Left hindlimb (tissue), 1 donor: ENCODE measurements at regions not wholly inside any gene's neighbourhood (a gene's known extent, or its start where the extent isn't known, plus 50 kb on each side); places are given as distances from the start of the nearest gene placed in this dataset.

Source experiments
- DNase-seq: peaks from one replicate; pipeline ENCODE4 v3.0.0-alpha.2; 2018

DNA sequence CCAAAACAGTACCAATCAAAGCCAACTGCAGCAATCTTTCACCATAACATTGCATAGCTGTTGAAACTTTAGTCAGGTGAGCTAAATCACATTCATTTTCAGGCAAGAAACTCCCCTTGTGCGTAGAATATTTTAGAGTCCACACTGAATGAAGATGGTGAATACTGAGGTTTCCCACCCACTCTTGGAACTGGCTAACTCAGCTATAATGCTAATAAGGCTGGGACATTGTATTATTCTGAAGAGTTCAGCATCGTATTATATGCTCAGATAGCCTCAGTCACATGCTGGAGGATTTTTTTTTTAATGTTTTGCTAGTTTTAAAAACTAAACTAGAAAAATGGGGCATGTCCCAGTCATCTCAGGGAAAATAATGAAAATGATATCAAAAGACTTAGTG is 352.3 kb upstream of the FMN2 start:
- no peak for DNase-seq

DNA sequence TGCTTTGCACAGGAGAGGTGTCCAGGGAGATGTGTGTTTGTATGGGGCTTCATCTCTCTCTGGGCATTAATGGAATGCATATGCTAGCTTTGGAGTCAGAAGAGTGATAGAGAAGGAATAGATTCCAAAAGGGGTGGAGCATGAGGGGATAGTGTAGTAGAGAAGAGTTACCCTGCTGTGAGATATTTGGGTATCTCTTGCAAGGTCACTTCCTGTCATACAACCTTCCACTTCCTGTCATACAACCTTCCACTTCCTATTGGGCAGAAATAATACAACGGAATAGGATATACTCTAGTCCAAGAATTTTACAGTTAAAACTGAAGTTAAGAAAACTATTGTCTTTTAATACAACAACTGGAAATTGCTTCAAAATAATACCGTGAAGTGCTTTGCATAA is 351.8 kb upstream of the FMN2 start:
- no peak for DNase-seq

DNA sequence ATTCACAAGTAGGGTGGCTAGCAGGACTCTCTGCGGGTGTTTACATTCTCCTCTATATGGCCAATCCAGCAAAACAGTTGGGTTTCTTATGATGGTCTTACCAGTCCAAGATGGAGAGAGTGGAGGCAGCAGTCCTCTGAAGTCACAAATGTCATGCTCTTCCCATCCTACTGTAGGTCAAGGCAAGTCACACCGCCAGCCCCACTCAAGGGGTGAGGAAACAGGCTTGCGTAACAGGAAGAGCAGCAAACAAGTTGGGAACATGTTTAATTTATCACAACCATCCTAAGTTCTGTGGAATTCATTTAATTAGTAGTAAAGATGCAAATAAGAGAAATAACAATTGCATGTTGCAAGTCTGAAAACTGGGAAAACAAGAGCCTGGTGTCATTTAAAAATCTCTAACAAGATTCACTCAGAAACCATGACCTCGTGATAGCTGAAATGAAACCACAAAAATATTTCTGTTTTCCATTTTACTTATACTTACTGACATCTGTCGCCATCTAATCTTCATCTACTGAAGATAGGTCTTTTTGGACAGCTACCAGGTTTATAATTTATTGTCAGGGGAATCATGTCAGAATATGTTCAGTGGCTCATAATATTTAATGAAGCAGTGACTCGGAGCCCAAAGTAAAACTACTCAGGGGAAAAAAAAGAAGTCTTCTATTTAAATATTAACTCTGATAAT is 349.1 kb upstream of the FMN2 start:
- no peak for DNase-seq

DNA sequence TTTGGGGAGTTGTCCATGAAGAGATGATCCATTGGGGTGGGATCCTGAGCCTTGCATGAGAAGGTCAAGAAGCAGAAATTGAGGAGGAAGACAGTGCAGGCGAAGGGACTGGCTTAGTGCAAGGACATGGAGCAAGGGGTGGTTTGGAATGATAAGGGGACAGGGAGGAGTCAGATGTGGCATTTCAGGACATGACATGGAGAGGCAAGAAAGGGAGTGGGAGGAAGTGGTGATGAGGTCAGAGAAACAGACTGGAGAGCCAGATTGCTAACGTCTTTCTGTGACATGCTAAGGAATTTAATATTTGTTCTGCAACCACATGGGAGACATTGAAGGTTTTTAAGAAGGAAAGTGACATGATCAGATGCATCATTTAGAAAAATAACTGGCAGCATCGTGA is 346.8 kb upstream of the FMN2 start:
- DNase-seq = no peak

DNA sequence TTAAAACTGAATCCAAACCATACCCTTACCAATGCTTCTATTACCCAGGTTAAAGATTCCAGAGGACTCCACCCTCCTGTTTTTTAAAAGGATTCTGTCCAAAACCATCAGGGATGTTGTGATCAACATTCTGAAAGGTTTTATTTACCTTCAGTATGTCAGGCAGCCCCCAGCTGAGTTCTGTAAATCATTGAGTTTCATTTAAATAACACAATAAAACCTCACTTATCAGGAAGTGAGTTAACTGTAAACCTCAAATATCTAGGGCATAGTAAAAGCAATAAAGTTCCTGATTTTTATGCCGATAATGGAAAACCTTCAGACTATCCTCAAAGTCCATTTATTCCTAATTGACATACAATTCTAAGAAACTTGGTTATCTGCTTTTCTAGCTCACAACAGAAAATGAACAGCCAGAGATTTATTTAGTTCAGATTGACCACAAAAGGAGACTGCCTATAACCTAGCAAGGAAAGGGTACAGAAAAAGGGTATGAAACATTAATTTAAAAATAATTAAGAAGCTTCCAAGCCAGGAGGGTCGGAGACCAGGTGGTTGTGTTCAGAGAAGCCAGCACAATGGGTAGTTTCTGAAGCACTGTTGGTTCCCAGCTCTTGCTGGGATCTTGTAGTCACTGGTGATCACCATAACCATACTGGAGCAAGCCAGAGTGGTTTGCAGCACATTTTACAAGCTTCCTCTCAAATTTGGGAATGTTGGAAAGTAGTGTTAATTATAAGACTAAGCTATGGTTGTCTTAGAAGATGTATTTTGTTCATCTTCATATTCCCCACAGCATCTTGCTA is 336.4 kb upstream of the FMN2 start:
- no peak for DNase-seq

DNA sequence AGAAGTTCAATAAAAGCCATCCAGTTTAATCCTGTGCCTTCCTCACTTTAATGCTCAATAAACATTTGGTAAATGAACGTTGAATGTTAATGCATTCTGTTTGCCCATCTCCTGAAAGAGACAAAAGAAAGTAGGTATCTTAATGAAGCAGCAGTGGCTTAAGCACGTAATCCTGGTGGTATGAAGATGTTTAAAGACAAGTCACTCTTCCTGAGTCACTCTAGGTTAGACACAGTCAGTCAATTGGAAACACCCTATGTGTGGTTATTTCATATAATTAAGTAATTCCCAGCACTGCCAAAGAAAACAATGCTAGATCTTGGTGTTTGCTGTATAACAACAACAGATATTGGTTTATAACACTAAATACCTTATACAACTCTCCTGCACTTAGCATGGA is 334.0 kb upstream of the FMN2 start:
- no peak for DNase-seq

DNA sequence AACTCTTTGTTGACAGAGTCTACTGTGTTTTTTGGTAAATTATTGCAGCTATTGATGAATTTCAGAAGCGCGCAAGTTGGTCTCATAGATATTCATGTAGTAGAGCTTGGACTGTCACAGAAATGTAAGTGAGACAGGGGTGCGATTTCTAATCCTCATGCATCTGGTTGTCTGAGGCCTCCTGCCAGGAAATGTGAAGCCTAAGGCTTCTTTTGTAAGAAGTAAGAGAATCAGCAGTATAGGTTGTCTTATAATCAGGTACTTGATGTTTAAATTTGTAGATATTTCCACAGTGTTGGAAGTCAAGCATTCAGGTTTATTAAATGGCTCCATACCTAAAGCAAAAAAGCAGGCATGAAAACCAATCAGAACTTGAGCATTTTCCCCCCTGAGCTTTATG is 332.9 kb upstream of the FMN2 start:
- DNase-seq = no peak

DNA sequence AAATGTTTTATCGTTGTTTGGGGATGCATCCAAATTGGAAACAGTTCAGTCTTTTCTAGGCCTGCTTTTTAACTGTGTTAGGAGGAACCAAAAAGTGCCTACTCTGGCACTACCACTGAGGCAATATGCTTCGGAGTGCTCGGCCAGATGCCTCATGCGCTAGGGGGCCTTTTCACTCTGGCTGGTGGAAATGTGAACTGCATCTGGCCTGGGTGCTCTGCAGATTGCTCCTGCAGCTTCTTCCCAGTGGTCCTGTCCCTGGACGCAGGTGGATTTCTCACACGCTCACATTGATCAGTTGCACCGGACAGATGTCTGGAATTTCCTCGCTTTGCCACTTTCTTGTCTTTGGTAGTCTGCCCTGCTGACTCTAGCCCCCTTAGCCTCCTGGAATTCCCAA is 330.2 kb upstream of the FMN2 start:
- no peak for DNase-seq

DNA sequence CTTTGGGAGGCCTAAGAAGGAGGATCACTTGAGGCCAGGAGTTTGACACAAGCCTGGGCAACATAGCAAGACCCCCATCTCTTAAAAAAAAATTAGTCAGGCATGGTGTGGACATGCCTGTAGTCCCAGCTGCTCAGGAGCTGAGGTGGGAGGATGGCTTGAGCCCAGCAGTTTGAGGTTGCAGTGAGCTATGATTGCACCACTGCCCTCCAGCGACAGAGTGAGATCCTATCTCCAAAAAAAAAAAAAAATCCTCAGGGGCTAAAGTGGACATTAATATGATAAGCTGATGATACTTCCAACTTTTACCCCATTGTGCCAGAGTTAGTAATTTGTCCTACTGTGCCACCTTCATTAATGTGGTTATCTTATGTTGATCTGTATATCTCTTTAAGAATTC is 327.8 kb upstream of the FMN2 start:
- DNase-seq = no peak

DNA sequence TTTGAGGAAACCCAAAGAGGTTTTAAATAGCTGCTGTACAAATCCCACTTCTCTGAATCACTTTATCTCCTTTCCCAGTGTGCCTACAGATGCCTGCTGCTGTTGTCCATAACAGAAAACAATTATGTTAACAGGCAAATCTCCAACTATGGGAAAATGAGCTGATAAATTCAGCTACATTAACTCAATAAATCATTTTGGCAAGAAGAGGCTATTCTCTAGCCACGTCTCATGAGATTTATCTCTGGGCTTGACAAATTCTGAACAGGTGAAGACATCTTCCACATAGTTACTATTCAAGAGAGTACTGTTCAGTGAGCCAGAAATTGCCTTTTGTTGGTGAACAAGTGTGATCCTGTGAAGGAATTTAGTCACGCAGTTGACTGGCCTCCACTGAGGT is 327.1 kb upstream of the FMN2 start:
- DNase-seq = no peak

DNA sequence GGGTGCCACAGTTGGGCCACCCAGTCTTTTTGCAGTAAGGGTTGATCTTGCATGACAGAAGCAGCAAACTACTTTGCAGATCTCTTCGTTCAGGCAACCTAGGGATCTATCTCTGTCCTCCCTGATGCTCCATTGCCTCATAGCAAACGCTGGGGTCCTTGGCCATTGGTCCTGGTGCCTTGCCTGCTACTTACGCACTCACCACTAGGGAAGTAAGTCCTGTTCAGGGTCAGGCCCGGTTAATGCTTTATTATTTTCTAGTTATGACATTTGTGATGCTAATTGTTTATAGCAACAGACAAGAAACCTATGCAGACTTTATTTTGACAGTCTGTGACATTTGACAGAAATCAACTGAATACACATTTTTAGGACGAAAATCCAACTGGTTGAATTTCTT is 326.5 kb upstream of the FMN2 start:
- DNase-seq = no peak

DNA sequence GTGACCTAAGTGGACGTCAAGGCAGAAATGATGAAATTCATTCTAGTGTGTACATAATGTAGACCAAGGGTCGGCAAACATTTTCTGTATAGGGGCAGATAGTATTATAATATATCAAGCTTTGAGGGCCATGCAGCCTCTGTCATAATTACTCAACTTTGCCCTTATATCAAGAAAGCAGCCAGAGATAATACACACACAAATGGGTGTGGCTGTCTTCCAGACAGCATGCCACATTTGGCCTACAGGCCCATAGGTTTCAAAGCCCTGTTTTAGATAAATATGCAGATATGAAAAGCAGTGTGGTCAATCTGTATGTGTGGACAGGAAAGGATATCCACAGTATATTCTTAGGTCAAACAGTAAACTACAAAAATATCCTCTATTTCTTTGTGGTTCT is 320.1 kb upstream of the FMN2 start:
- no peak for DNase-seq

DNA sequence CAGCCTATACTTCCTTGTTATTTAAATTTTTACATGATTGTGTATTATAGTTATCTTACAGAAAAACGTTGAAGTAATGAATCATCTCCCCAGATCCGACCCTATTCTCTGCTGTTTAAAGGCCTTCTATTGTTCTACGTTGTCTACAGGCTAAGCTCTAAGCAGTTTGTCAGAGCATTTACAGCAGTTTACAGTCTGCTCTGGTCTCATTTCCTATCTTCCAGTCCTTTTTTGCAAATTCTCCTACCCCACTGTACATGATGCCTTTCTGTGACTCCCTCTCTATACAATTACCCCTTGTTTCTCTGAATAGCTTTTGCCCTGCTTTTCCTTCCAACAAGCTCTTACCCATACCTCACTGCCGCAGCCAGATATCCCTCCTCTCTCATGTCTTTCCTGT is 319.2 kb upstream of the FMN2 start:
- no peak for DNase-seq

DNA sequence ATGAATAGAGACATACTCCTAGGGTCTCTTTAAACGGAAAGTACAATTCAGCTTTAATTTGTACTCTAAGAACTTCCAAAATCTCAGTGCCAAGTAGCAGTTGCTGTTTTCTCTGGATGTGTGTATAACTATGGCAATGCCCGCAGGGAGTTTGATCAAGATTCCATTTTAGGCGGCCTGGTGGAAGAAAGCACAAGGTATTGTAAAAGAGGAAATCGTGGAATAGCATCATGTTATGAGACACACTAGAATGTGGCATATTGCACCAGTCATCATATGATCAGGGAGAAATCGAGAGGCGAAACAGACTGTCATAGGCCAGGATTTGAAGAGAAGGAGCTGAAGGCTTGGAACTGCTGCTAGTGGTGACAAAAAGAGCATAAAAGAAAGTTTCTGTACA is 316.2 kb upstream of the FMN2 start:
- DNase-seq = no peak

DNA sequence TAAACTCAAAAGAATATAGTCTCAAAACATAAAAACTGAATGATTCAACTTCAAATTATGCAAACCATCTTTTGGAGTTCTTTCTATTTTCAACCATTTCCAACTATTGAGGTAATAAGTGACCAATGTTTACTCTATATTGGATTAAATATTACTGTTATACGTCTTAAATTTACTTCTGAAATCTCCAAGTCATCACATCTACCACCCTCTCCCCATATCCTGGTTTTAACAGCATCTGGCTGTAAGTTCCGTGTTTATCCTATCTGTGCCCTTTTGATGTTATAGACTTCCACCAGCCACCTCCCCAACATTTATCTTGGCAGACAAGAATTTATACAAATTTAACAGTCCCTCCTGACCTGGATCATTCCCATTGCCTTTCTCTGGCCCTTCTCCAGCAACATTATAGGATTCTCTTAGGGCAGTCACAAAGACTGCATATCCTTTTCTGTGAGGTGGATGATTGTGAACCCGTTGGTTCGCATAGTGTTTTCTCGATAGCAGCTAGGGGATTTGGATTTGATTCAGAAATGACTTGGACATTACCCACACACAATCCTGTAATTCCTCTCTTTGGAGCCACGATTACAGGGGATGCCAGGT is 313.4 kb upstream of the FMN2 start:
- DNase-seq = no peak

DNA sequence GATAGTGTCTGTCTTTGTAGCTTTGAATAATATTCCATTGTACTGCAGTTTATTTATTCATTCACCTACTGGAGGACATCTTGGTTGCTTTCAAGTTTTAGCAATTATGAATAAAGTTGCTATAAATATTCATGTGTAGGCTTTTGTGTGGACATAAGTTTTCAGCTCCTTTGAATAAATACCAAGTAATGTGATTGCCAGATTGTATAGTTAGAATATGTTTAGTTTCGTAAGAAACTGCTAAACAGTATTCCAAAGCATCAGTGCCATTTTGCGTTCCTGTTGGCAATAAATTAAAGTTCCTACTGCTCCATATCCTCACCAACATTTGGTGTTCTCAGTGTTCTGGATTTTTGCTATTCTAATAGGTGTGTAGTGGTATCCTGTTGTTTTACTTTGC is 311.7 kb upstream of the FMN2 start:
- DNase-seq = no peak

DNA sequence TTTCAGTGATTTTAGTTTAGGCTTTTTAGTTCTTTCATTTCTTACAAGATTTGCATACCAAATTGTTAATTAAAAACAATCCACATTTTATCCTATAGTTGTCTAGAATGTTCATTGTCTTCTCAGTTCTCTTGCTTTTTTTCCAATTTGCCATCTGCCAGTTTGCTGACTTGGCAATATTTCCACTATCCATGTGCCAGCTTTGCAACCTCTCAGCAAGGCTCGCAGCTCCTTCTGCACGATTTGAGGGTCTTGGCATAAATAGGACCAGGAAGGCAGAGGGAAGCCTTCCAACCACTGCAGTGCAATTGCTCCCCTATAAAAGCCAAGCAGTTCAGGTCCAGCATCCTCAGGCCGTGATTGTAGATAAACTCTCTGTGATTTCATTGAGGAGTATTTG is 306.8 kb upstream of the FMN2 start:
- no peak for DNase-seq

DNA sequence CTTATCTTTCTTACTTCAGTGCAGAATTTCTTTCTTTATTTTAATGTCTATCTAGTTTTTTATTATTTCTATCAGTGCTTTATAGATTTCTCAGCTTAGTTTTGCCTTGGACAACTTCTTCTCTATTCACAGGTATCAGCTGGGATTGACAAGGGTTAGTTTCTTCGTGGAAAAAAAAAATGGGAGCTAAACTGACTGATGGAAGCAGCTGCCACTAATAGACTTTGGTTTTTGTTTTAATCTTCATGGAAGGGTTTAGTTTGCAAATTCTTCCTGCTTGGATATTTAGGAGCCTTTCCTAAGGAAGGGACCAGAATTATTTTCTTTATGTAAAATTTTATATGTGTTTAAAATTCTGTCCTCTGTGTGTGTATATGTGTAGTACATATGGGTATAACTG is 306.1 kb upstream of the FMN2 start:
- no peak for DNase-seq

DNA sequence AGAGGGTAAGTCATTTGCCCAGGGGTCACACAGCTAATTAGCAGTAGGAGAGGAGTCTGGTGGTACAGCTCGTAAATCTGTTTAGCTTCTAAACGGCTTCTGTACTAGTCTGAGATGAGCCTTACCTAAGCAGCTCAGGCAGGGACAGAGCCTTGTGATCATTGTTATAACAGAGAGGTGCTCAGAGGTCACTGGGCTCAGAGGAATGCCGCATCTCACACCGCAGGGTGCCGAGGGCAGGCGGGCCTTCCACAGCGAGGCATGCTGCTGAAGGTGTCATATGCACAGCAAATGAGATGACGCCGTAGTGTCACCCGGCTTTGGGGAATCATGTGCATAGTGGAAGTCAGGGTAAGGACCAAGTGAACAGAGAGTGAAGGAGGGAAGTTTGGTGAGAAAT is 305.2 kb upstream of the FMN2 start:
- DNase-seq = no peak

DNA sequence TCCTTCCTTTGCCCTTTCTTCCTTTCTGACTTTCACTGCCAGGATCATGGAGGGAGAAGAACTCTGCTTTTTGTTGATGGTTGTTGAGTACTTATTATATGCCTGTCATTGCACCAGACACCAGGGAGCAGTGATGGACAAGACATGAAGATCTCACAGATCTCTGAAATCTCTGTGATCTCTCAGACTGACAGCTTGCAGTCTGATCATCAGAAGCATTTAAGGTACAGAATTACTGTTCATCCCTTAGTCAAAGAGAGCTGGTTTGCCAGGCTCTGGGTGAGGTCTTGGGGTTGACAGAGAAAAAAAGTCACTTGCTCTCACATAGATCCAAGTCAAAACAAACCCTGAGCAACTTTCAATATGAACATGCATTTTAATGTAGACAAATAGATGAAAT is 299.5 kb upstream of the FMN2 start:
- DNase-seq = no peak

DNA sequence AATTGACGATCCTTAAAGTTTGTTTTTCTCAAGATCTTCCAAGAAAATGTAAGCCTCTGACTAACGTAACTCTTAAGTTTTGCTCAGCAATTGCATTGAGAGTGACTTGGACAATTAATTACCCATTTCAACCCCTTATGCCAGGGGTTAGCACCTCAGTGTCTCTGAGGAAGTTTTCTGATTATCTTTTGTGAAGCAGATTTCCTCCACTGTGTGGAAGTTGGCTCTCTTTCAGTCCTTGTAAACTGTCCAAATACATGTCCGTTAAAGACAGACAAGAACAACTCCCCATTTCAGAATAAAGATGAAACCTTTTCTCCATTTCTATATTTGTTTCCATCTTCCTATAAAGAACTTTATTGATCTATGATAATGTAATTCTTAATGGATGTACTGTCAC is 296.4 kb upstream of the FMN2 start:
- no peak for DNase-seq

DNA sequence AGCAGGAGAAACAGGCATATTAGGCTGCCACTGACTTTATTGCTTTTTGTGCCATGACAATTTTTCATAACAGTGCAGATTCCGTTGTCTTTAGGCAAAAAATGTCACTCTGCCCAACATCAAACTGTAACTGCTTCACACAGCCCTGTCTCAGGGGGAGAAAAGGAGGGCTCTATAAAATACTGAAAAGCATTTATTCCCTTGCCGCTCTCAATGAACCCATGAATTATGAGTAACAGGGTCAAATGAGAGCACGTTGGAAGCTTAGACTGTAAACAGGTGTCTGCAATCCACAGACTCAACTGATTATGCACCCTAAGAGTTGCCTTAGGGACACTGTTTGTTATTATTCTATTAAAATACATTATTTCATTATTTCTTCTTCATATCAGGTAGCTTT is 292.1 kb upstream of the FMN2 start:
- no peak for DNase-seq

DNA sequence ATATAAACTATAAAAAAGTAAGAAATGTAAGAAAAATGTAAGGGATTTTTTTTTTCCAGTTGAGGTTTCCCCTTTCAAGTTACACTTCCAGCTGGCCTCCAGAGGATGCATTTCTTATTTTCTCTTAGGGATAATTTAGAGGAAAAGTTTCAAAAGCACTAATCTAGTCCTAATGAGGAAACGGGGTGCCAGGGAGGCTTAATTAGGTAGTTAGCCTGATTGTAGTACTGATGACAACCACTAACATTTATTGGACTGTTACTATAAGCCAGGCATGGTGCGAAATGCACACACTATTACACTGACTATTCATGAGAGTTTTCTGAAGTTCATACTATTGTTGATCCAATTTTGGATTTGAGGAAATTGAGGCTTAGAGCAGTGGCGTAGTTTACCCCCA is 290.8 kb upstream of the FMN2 start:
- no peak for DNase-seq

DNA sequence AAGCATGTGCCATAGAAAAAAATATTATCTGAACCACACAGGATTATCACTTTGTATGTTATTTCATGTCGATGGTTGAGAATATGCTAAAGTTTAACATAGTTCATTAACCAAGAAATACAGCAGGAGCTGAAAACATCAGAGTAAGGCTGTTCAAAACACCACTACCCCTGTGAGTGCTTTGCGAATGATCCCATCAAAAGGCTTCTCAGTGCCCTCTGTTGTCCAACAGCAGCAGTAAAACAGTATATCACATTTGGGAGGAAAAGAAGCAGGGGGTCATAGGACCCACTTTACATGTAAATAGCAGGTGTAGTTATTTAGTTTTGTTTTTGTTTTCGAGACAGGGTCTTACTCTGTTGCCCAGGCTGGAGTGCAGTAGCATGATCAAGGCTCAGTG is 289.4 kb upstream of the FMN2 start:
- DNase-seq = no peak

DNA sequence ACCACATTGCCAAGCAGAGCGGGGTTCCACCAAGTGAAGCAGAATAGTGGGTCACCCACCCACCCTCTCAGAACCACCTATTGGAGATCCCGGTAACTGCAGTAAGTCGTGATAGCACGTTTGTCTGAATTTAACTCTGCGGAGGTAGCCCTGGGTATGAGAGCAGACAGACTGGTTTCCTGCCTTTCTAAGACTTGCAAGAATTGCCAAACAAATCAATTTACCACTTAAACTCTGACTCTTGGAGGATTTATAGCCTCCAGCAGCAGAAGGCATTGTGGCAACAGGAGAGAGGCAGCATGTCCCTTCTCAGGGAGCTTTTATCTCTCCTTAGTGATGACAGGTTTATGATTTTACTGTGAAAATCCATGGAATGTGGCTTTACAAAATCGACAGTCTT is 287.9 kb upstream of the FMN2 start:
- DNase-seq = no peak
